Gastroesophageal sphincter (tissue), 3 donors: ENCODE measurements at regions not wholly inside any gene's neighbourhood (a gene's known extent, or its start where the extent isn't known, plus 50 kb on each side); places are given as distances from the start of the nearest gene placed in this dataset.

Source experiments
- EP300 ChIP-seq: sonication (generic); formaldehyde crosslinking; IDR thresholded peaks from one replicate; pipeline ENCODE4 v1.6.1; 2017; ENCODE audit warnings: antibody characterized with exemption, mild to moderate bottlenecking
- POLR2A ChIP-seq, 2 donors: fragments of 450-650 bp; IDR thresholded peaks; one replicate each; pipeline ENCODE4 v1.6.1; 2017; ENCODE audit warnings: antibody characterized with exemption in 2 of 2, mild to moderate bottlenecking in 2 of 2, moderate library complexity in 1 of 2
- POLR2AphosphoS5 ChIP-seq: sonication (generic); formaldehyde crosslinking; IDR thresholded peaks from one replicate; pipeline ENCODE4 v1.6.1; 2017; ENCODE audit warnings: antibody characterized with exemption
- TF ChIP-seq, protein P1 (sequence below), 4 experiments: fragments of 200-600 bp in 2 of 4; fragments of 450-650 bp in 2 of 4; sonication (generic) in 1 of 4; IDR thresholded peaks; one replicate each; pipeline ENCODE4 v1.5.1; 2017 to 2019; ENCODE audit warnings: antibody characterized with exemption in 4 of 4, mild to moderate bottlenecking in 2 of 4, moderate library complexity in 2 of 4

DNA sequence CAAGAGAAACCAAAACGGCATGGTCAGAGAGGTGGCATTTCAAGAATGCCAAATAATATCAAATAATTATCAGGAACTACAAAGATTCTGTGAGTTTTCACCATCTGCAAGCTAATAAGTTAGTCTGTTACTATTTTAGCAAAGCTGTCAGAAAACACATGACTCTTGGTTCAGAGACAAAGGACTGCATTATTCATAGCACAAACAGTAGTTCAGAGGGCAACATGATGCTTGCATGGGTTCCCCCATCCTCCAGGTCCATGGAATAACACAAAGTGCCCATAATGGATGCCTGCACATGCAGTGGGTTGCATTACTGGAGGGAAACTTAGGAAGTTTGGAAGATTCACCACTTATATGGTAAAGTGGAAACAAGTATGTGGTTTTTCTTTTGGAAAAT lies 228.8 kb upstream of the ALCAM start:
- TF ChIP-seq, protein P1, sequence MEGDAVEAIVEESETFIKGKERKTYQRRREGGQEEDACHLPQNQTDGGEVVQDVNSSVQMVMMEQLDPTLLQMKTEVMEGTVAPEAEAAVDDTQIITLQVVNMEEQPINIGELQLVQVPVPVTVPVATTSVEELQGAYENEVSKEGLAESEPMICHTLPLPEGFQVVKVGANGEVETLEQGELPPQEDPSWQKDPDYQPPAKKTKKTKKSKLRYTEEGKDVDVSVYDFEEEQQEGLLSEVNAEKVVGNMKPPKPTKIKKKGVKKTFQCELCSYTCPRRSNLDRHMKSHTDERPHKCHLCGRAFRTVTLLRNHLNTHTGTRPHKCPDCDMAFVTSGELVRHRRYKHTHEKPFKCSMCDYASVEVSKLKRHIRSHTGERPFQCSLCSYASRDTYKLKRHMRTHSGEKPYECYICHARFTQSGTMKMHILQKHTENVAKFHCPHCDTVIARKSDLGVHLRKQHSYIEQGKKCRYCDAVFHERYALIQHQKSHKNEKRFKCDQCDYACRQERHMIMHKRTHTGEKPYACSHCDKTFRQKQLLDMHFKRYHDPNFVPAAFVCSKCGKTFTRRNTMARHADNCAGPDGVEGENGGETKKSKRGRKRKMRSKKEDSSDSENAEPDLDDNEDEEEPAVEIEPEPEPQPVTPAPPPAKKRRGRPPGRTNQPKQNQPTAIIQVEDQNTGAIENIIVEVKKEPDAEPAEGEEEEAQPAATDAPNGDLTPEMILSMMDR (IDR thresholded peaks at IDR 0.05) = no peak
- TF ChIP-seq EP300 (no peak), POLR2A (IDR thresholded peaks at IDR 0.05) (no peak), POLR2AphosphoS5 (no peak)
